ENCODE measurements at regions not wholly inside any gene's neighbourhood (a gene's known extent, or its start where the extent isn't known, plus 50 kb on each side); places are given as distances from the start of the nearest gene placed in this dataset.
A peak's percentile ranks its signal among the peaks of the same experiment; 100 is the strongest.

GRCh38 chr16:87107201-87107600 is 210.0 kb downstream of the C16orf95 start:
- no peak overlapping the region for H3K4me3 ChIP-seq (ENCODE audit: low read depth, low read length)
- TF ChIP-seq CTCF (conservative IDR thresholded peaks at IDR 0.05; ENCODE audit: low read depth, low read length), result no peak
- DNase-seq (ENCODE audit: low read depth), result no peak

GRCh38 chr16:87108278-87108677 is 208.9 kb downstream of the C16orf95 start:
- no peak for DNase-seq (ENCODE audit: low read depth)
- TF ChIP-seq CTCF (conservative IDR thresholded peaks at IDR 0.05; ENCODE audit: low read depth, low read length), result no peak

GRCh38 chr16:87108941-87109340 is 208.3 kb downstream of the C16orf95 start:
- TF ChIP-seq CTCF (conservative IDR thresholded peaks at IDR 0.05; ENCODE audit: low read depth, low read length), result no peak
- no peak overlapping the region for H3K4me3 ChIP-seq (ENCODE audit: low read depth, low read length)
- DNase-seq (ENCODE audit: low read depth), result peak; percentile 43

More at GRCh38 chr16:87108278-87108677, 208.9 kb downstream of the C16orf95 start:
- H3K4me3 ChIP-seq (ENCODE audit: low read depth, low read length), result no peak overlapping the region

GRCh38 chr16:87114832-87115231 is 202.4 kb downstream of the C16orf95 start:
- no peak for DNase-seq (ENCODE audit: low read depth)
- no peak overlapping the region for H3K4me3 ChIP-seq (ENCODE audit: low read depth, low read length)
- TF ChIP-seq CTCF (conservative IDR thresholded peaks at IDR 0.05; ENCODE audit: low read depth, low read length), result no peak

GRCh38 chr16:87115646-87116045 is 201.5 kb downstream of the C16orf95 start:
- no peak for DNase-seq (ENCODE audit: low read depth)
- TF ChIP-seq CTCF (conservative IDR thresholded peaks at IDR 0.05; ENCODE audit: low read depth, low read length), result no peak

GRCh38 chr16:87117936-87118335 is 199.3 kb downstream of the C16orf95 start:
- TF ChIP-seq CTCF (conservative IDR thresholded peaks at IDR 0.05; ENCODE audit: low read depth, low read length), result no peak
- DNase-seq (ENCODE audit: low read depth), result no peak

More at GRCh38 chr16:87115646-87116045, 201.5 kb downstream of the C16orf95 start:
- H3K4me3 ChIP-seq (ENCODE audit: low read depth, low read length), result no peak overlapping the region

GRCh38 chr16:87119168-87119567 is 198.0 kb downstream of the C16orf95 start:
- DNase-seq (ENCODE audit: low read depth), result no peak
- TF ChIP-seq CTCF (conservative IDR thresholded peaks at IDR 0.05; ENCODE audit: low read depth, low read length), result no peak
- no peak overlapping the region for H3K4me3 ChIP-seq (ENCODE audit: low read depth, low read length)

More at GRCh38 chr16:87117936-87118335, 199.3 kb downstream of the C16orf95 start:
- no peak overlapping the region for H3K4me3 ChIP-seq (ENCODE audit: low read depth, low read length)
